ENCODE measurements at regions not wholly inside any gene's neighbourhood (a gene's known extent, or its start where the extent isn't known, plus 50 kb on each side); places are given as distances from the start of the nearest gene placed in this dataset.

DNA sequence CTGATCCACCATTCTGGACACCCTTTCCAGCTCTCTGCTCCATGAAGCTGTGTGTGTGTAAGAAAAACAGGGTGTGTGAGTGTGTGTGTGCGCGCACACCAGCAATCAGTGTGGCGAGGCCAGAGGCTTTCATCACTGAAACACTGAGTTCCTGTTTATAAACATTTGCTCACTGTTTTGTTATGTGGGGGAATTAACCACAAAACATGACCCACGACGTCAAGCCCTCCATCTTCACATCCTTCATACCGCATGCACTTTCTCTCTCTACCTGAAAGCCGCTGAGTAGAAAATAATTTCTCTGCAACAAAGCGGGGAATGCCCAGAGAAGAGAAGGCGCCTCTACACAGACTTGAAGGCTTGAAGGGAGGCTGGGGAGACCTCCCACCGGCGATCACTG, 148.9 kb upstream of the IRF2BP2 start:
- Histone ChIP-seq H3K9me2 (ENCODE audit: insufficient read depth, low read length) (no peaks in the 10 kb centered on the region), H3K9ac (ENCODE audit: low read length) (no peak overlapping the region), H3K27ac (ENCODE audit: low read length) (no peak overlapping the region), H3K4me3 (ENCODE audit: low read length) (no peak overlapping the region), H3K79me2 (replicated peaks; ENCODE audit: insufficient read depth, low read length) (no peaks in the 10 kb centered on the region), H3K4me2 (ENCODE audit: low read length) (no peak overlapping the region), H3F3A (ENCODE audit: insufficient read depth, low read length, poor library complexity, severe bottlenecking) (no peaks in the 10 kb centered on the region), H3K36me3 (ENCODE audit: insufficient read depth, low read length) (no peaks in the 10 kb centered on the region), H3K27me3 (ENCODE audit: insufficient read depth, low read depth, low read length) (no peaks in the 10 kb centered on the region), H3K9me3 (ENCODE audit: low read length) (no peaks in the 10 kb centered on the region), H4K20me1 (ENCODE audit: insufficient read depth) (no peaks in the 10 kb centered on the region), H2AFZ (ENCODE audit: low read depth, low read length) (no peak overlapping the region)
- TF ChIP-seq SMC3 (conservative IDR thresholded peaks at IDR 0.05; ENCODE audit: poor library complexity): no peak
- no peak for TF ChIP-seq MXI1 (conservative IDR thresholded peaks at IDR 0.05; ENCODE audit: poor library complexity, severe bottlenecking)
- TF ChIP-seq, protein P1, sequence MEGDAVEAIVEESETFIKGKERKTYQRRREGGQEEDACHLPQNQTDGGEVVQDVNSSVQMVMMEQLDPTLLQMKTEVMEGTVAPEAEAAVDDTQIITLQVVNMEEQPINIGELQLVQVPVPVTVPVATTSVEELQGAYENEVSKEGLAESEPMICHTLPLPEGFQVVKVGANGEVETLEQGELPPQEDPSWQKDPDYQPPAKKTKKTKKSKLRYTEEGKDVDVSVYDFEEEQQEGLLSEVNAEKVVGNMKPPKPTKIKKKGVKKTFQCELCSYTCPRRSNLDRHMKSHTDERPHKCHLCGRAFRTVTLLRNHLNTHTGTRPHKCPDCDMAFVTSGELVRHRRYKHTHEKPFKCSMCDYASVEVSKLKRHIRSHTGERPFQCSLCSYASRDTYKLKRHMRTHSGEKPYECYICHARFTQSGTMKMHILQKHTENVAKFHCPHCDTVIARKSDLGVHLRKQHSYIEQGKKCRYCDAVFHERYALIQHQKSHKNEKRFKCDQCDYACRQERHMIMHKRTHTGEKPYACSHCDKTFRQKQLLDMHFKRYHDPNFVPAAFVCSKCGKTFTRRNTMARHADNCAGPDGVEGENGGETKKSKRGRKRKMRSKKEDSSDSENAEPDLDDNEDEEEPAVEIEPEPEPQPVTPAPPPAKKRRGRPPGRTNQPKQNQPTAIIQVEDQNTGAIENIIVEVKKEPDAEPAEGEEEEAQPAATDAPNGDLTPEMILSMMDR (IDR thresholded peaks at IDR 0.05; ENCODE audit: poor library complexity, severe bottlenecking): no peak
- TF ChIP-seq POLR2AphosphoS5 (IDR thresholded peaks at IDR 0.05): no peak
- TF ChIP-seq TAF1 (IDR thresholded peaks at IDR 0.05; ENCODE audit: low read depth): no peak
- TF ChIP-seq EZH2 (IDR thresholded peaks at IDR 0.05; ENCODE audit: borderline replicate concordance, insufficient read depth, low read length, poor library complexity, severe bottlenecking): no peak
- TF ChIP-seq EP300 (conservative IDR thresholded peaks at IDR 0.05; ENCODE audit: poor library complexity, severe bottlenecking): no peak
- TF ChIP-seq RAD21 (conservative IDR thresholded peaks at IDR 0.05): no peak
- TF ChIP-seq, protein P2, sequence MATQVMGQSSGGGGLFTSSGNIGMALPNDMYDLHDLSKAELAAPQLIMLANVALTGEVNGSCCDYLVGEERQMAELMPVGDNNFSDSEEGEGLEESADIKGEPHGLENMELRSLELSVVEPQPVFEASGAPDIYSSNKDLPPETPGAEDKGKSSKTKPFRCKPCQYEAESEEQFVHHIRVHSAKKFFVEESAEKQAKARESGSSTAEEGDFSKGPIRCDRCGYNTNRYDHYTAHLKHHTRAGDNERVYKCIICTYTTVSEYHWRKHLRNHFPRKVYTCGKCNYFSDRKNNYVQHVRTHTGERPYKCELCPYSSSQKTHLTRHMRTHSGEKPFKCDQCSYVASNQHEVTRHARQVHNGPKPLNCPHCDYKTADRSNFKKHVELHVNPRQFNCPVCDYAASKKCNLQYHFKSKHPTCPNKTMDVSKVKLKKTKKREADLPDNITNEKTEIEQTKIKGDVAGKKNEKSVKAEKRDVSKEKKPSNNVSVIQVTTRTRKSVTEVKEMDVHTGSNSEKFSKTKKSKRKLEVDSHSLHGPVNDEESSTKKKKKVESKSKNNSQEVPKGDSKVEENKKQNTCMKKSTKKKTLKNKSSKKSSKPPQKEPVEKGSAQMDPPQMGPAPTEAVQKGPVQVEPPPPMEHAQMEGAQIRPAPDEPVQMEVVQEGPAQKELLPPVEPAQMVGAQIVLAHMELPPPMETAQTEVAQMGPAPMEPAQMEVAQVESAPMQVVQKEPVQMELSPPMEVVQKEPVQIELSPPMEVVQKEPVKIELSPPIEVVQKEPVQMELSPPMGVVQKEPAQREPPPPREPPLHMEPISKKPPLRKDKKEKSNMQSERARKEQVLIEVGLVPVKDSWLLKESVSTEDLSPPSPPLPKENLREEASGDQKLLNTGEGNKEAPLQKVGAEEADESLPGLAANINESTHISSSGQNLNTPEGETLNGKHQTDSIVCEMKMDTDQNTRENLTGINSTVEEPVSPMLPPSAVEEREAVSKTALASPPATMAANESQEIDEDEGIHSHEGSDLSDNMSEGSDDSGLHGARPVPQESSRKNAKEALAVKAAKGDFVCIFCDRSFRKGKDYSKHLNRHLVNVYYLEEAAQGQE (IDR thresholded peaks at IDR 0.05; ENCODE audit: borderline replicate concordance): no peak

DNA sequence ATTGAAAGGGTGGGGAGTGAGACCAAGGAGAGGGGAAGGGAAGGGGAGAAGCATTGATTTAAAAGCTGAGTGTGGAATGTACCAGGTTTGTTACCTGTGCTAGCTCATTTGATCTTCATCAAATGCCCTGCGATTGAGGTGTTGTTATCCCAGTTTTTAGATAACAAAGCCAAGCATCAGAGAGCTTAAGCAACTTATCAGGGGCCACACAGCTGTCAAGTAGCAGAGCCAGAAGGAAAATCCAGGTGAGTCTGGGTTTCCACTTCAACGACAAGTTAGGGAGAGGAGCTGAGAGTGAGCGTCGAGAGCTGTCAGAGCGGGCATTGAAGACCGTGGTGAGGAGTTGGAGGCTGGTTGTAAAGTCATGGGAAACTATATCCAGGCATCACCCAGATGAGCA, 146.9 kb upstream of the IRF2BP2 start:
- no peak overlapping the region for H3K4me2 ChIP-seq (ENCODE audit: low read length)
- no peaks in the 10 kb centered on the region for H3F3A ChIP-seq (ENCODE audit: insufficient read depth, low read length, poor library complexity, severe bottlenecking)
- no peak overlapping the region for H3K27ac ChIP-seq (ENCODE audit: low read length)
- H3K4me3 ChIP-seq (ENCODE audit: low read length): no peak overlapping the region
- H4K20me1 ChIP-seq (ENCODE audit: insufficient read depth): no peaks in the 10 kb centered on the region
- no peaks in the 10 kb centered on the region for H3K79me2 ChIP-seq (replicated peaks; ENCODE audit: insufficient read depth, low read length)
- no peaks in the 10 kb centered on the region for H3K9me3 ChIP-seq (ENCODE audit: low read length)
- H2AFZ ChIP-seq (ENCODE audit: low read depth, low read length): no peak overlapping the region
- TF ChIP-seq POLR2AphosphoS5 (IDR thresholded peaks at IDR 0.05) (no peak), RAD21 (conservative IDR thresholded peaks at IDR 0.05) (no peak), SMC3 (conservative IDR thresholded peaks at IDR 0.05; ENCODE audit: poor library complexity) (no peak), TAF1 (IDR thresholded peaks at IDR 0.05; ENCODE audit: low read depth) (no peak), MXI1 (conservative IDR thresholded peaks at IDR 0.05; ENCODE audit: poor library complexity, severe bottlenecking) (no peak), EZH2 (IDR thresholded peaks at IDR 0.05; ENCODE audit: borderline replicate concordance, insufficient read depth, low read length, poor library complexity, severe bottlenecking) (no peak), EP300 (conservative IDR thresholded peaks at IDR 0.05; ENCODE audit: poor library complexity, severe bottlenecking) (no peak)
- TF ChIP-seq, protein P2 (IDR thresholded peaks at IDR 0.05; ENCODE audit: borderline replicate concordance): no peak
- TF ChIP-seq, protein P1 (IDR thresholded peaks at IDR 0.05; ENCODE audit: poor library complexity, severe bottlenecking): no peak
- H3K36me3 ChIP-seq (ENCODE audit: insufficient read depth, low read length): no peaks in the 10 kb centered on the region
- no peak overlapping the region for H3K9ac ChIP-seq (ENCODE audit: low read length)
- H3K27me3 ChIP-seq (ENCODE audit: insufficient read depth, low read depth, low read length): no peaks in the 10 kb centered on the region
- no peaks in the 10 kb centered on the region for H3K9me2 ChIP-seq (ENCODE audit: insufficient read depth, low read length)

Data from neural cell (in vitro differentiated cells).